NCI-H187 (cell line): ENCODE measurements at regions not wholly inside any gene's neighbourhood (a gene's known extent, or its start where the extent isn't known, plus 50 kb on each side); places are given as distances from the start of the nearest gene placed in this dataset.
A peak's percentile ranks its signal among the peaks of the same experiment; 100 is the strongest.

Source experiments
- DNase-seq, 2 experiments: peaks; one replicate each; lab custom pipeline; 2025; lab: John Stamatoyannopoulos, UW

DNA sequence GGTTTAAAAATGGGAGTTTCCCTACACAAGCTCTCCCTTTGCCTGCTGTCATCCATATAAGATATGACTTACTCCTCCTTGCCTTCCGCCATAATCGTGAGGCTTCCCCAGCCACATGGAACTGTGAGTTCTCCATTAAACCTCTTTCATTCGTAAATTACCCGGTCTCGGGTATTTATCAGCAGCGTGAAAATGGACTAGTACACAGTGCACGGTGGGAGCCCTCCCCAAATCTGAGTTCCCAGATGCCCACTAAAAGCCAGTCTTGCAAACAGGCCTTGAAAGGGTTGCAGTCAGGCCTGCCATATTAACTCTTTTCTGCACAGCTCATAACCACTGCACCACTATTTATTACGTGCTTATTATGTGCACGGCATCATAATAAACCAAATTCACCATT, 400.9 kb downstream of the PRDM2 start:
- no peak for DNase-seq

- no peak for DNase-seq
These were observed 402.2 kb downstream of the PRDM2 start for GRCh38 chr1:14102180-14102579.

- DNase-seq, result no peak
These were observed 404.0 kb downstream of the PRDM2 start for GRCh38 chr1:14103878-14104430.

DNA sequence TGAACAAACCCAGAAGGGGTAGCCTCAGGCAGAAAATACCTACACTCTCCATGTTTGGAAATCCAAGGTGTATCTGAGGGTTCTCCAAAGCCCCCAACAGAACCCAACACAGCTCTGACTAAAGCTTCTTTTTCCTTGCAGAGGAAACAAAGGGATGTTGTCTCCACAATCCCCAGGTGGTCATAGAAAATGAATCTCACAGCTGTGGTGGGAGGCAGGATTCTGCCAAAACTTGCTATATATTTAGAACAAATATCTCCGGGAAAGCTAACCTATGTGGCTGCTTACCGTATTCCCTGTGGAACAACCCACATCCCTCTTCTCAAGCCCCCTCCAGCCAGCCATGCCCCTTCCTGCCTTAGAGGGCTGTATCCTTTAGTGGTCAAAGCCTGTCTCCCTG, 406.1 kb downstream of the PRDM2 start:
- DNase-seq, result no peak

- no peak for DNase-seq
These were observed 406.8 kb downstream of the PRDM2 start for GRCh38 chr1:14106679-14107313.

DNA sequence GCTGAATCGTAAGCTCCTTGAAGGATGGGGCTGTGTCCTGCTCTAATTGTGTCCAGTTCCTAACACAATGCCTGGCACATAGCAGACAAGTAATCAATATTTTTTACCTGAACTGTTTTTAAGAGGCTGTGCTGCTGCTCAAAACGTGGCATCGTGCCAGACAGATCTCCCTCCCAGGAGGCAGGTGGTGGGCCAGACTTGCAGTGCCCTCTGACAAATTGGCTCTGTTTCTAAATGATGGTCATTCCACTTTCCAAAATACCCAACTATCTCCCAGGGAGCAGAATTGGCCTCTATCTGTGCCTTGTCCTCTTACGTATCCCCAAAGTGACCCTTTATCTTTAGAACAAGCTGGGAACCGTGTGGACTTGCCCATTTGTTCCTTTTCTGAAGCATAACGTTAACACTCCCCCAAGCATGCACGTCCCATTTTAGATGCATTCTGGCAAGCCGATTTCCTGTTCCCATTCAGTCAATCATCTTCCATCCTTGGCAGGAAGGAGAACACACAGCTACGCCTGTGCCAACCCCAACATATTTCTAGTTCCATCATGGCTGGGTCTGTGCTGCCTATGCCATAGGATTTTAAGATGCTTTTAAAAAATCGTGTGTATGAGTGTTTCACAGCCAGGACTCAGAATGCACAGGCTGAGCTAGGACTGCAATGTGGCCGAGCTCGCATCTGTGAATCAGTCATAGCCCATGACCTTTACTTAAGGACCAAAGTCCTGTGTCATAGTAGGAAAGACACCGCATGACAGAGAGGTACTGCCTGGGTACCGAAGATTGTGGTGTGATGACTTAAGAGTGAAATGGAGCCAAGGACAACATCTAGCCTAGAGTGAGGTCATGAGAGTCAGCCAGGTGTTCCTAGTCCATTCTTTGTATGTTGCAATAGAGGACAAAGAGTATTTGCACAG, 408.6 kb downstream of the PRDM2 start:
- DNase-seq, result no peak

DNA sequence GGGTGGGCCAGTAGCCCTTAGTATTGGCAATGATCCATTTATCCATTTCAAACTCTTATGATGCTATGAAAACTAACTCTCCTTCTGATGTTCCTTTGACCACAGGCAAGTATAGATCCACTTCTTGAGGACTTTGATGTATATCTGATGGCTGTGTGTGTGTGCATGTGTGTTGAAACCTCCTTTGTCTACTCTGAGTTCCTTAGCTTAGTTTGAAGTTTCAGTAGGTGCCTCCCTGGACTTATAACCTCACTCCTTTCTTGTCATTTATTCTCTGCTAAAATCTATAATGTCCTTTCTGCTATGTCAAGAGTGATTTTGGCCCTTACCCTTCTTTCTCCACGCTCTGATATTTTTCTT, 409.3 kb downstream of the PRDM2 start:
- DNase-seq, result no peak

DNA sequence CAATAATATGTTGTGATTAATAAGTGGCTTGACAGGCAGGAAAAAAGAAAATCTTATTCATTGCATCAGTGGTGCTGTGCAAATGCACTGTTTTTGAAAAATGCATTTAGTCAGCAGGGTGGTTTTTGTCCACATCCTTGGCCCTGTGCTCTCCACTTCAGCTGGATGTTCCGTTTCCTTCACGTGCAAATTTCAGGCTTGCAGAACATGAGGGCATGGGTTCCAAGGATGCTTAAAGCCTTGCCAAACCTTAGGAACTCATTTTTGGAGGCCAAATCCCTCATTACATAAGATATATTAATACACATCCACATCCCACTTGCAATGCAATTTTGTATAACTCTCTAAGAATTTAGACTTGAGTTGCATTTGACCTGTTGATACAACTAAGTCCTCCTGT, 410.1 kb downstream of the PRDM2 start:
- DNase-seq, result no peak

- DNase-seq, result no peak
These were observed 411.1 kb downstream of the PRDM2 start for GRCh38 chr1:14111121-14111520.

DNA sequence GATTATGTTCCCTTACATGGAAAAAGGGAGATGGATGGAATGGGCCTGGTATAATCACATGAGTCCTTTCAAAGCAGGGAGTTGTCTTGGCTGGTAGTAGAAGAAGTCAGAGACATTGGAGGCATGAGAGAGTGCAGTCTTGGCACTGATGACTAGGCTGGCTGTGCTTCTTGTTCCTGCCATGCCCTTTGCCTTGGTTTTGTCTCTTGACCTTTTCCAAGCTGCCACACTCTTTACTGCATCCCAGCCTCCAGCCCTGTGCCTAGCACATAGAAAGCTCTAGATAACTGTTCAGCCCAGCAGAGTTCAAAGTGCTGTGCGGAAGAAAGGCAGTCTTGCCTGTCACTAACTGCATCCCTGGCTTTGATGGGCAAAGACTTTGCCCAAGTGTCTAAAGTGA, 412.6 kb downstream of the PRDM2 start:
- no peak for DNase-seq

DNA sequence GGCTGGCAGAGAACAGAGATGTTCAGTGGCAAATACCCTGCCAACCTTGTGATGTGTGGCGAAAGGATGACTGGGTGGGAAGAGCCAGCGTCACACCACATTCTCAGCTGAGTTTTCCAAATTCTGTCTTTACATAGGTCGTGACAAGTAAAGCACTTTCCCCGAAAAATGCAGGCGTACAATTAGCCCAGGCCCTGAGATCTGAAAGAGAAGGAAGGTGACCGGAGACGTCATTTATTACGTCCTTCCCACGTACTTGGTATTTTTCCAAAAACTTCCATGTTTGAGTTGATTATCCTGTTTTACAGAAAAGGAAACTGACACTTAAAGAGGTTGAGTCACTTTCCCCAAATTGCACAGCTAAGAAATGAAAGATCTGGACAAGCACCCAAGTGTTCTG, 413.3 kb downstream of the PRDM2 start:
- no peak for DNase-seq

- peak; percentile 24 to 62 for DNase-seq
These were observed 414.0 kb downstream of the PRDM2 start for GRCh38 chr1:14113841-14114567.

- DNase-seq, result no peak
These were observed 416.0 kb downstream of the PRDM2 start for GRCh38 chr1:14115976-14116375.

DNA sequence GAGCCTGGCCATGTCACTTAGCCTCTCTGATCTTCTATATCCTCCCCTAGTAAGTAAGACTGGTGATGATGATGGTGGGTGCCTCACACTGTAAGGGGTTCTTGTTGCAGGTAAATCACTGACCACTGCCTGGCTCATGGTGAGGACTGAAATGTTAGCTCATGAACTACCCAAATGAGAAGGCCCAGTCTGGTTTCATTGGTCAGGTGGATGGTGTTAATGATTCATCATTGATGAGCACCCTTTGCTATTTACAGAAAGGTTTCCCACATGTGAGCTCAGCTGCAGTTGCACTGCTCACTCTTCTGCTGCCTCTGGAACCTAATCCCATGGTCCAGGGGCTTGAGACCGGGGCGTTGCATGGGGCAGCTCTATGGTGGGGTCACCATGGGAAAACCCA, 417.7 kb downstream of the PRDM2 start:
- no peak for DNase-seq

GRCh38 chr1:14118691-14119485, 418.9 kb downstream of the PRDM2 start:
- DNase-seq, result no peak

DNA sequence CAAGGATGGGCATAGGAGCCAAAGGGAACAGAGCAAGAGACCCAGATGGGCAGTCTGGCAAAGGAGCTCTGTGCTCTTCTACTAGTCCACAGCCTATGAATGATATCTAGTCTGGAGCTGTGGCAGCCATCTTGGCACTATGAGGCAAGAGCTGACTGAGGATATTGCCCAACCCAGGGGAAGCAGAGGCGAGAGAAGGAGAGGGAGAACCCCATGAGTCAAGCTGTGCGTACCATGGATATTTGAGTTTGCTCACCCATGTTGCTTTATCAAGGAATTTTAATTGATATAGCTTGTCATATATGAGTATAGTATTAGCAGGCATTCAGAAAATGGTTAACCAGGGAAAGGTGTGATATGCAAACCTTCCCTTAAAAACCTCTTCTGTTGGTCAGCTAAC, 420.9 kb downstream of the PRDM2 start:
- no peak for DNase-seq

- DNase-seq, result no peak
These were observed 428.1 kb downstream of the PRDM2 start for GRCh38 chr1:14128096-14128495.

DNA sequence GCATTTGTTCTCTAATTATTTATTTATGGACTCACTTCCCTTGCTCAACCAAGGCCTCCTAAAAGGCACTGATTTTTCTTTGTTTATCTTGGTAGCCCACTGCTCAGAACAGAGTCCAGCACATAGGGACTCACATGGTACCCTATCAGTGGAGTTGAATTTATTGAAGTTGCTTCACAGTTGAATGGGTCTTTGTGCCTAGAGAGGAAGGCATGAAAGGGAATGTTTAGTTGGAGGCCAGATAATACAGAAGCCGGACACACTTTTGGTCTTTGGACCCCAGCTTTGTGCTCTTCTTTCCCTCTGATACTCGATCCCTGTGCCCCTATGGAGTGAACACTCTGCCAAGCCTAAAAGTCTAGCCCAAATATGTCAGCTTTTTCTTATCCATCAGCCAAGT, 429.0 kb downstream of the PRDM2 start:
- no peak for DNase-seq

GRCh38 chr1:14135070-14135469, 435.1 kb downstream of the PRDM2 start:
- DNase-seq, result no peak

DNA sequence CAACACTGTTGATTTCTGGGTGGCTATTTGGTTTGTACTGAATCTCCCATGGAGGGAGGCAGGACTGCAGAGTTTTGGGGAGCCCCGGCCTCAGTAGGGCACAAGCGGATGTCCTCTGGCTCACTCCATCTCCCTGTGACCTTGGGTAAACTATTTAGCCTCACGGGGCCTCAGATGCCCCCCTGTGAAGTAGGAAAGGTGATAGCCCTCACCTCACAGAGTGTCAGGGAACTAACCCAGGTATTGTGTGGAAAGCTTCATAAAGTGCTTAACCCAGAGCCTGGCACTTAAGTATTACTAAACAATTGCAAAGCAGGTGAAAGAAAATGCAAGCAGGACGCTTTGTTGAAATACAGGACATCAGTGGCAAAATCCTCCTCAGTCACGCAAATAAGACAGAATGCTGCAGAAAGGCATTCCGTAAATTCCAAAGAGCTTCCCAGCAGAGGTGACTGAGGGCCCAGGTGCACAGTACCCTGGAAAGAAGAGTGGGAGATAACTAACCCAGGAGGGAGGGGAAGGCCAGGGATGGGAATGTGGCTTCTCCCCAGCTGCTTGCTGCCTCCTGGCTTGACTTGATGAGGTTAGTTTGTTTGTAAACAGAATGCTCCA, 436.3 kb downstream of the PRDM2 start:
- no peak for DNase-seq

GRCh38 chr1:14136881-14137280, 436.9 kb downstream of the PRDM2 start:
- no peak for DNase-seq
